A549 (cell line): ENCODE measurements at regions not wholly inside any gene's neighbourhood (a gene's known extent, or its start where the extent isn't known, plus 50 kb on each side); places are given as distances from the start of the nearest gene placed in this dataset.

Experiments
- ATAC-seq, 2 experiments: fragments of 200-7000 bp in 1 of 2; fragments of >200 bp in 1 of 2; cut with Nextera tagmentation in 1 of 2; cut with Tn5 transposase in 1 of 2; 3 replicates each; pipeline versions ENCODE4 v1.8.0 to v1.9.1; 2018 to 2020; ENCODE audit warnings: mild to moderate bottlenecking in 1 of 2, moderate library complexity in 1 of 2
- CTCF ChIA-PET: fragments of 300-600 bp; sonication (Branson Sonifier 250); formaldehyde crosslinking; extraction: SDS; loops from one replicate; lab custom pipeline; 2021; ENCODE audit warnings: antibody characterized with exemption, inconsistent platforms; lab: Yijun Ruan, JAX
- POLR2A ChIA-PET: fragments of 350-600 bp; formaldehyde crosslinking; extraction: SDS; loops from one replicate; lab custom pipeline; 2021; ENCODE audit warnings: antibody characterized with exemption, inconsistent platforms; lab: Yijun Ruan, JAX
- DNase-seq, 2 experiments: peaks; one replicate each; pipeline versions ENCODE4 v3.0.0 to v3.0.0-alpha.2; 2011 to 2016; ENCODE audit warnings: low read depth in 1 of 2, low spot score in 1 of 2
- FAIRE-seq: peaks from 2 replicates; lab custom pipeline; 2011; peaks lifted over from hg19 to GRCh38; lab: Jason Lieb, UNC
- H3K27ac ChIP-seq, 2 experiments: fragments of >200 bp; sonication (Bioruptor Twin); formaldehyde crosslinking; 3 replicates each; pipeline ENCODE4 v1.5.1; 2016 to 2017
- H3K4me1 ChIP-seq: fragments of >200 bp; sonication (Bioruptor Twin); formaldehyde crosslinking; 3 replicates; pipeline ENCODE4 v1.6.1; 2016
- H3K4me2 ChIP-seq: fragments of >200 bp; sonication (Bioruptor Twin); formaldehyde crosslinking; 3 replicates; pipeline ENCODE4 v1.6.1; 2016
- H3K4me3 ChIP-seq: fragments of >200 bp; sonication (Bioruptor Twin); formaldehyde crosslinking; 3 replicates; pipeline ENCODE4 v1.5.1; 2016
- H3K9me3 ChIP-seq: fragments of >200 bp; sonication (Bioruptor Twin); formaldehyde crosslinking; 3 replicates; pipeline ENCODE4 v1.6.1; 2016
- CEBPB ChIP-seq, 2 experiments: fragments of >200 bp in 1 of 2; sonication (Bioruptor Twin) in 1 of 2; formaldehyde crosslinking in 1 of 2; IDR thresholded peaks; 2 replicates each; pipeline ENCODE4 v1.6.1; 2012 to 2016
- CHD2 ChIP-seq: fragments of 150-350 bp; IDR thresholded peaks from 2 replicates; pipeline ENCODE4 v1.6.1; 2014; ENCODE audit warnings: low read length; ENCODE audit not compliant: partially characterized antibody
- ESRRA ChIP-seq: fragments of 150-350 bp; IDR thresholded peaks from 2 replicates; pipeline ENCODE4 v1.6.1; 2014; ENCODE audit warnings: mild to moderate bottlenecking, low read length, borderline replicate concordance
- FOSB ChIP-seq: fragments of 250-450 bp; sonication (Bioruptor Pico); IDR thresholded peaks from 2 replicates; pipeline ENCODE4 v1.5.0; 2020; ENCODE audit warnings: mild to moderate bottlenecking, moderate library complexity
- GATA3 ChIP-seq: IDR thresholded peaks from 2 replicates; pipeline ENCODE4 v1.6.1; 2012; ENCODE audit warnings: borderline replicate concordance
- HEYL ChIP-seq: fragments of 250-450 bp; sonication (Bioruptor Pico); IDR thresholded peaks from 2 replicates; pipeline ENCODE4 v1.8.0; 2021; ENCODE audit warnings: mild to moderate bottlenecking, moderate library complexity
- HOXA7 ChIP-seq: fragments of 250-450 bp; sonication (Bioruptor Pico); IDR thresholded peaks from 2 replicates; pipeline ENCODE4 v1.5.0; 2020; ENCODE audit warnings: mild to moderate bottlenecking, moderate library complexity
- JUN ChIP-seq, 2 experiments: fragments of >200 bp; sonication (Bioruptor Twin); formaldehyde crosslinking; IDR thresholded peaks; 2 replicates in 1 of 2; 3 replicates in 1 of 2; pipeline ENCODE4 v1.6.1; 2016 to 2017
- MAFK ChIP-seq: fragments of 450-650 bp; IDR thresholded peaks from 2 replicates; pipeline ENCODE4 v1.6.1; 2014; ENCODE audit not compliant: partially characterized antibody
- NR3C1 ChIP-seq: fragments of >200 bp; sonication (Bioruptor Twin); formaldehyde crosslinking; IDR thresholded peaks from 3 replicates; pipeline ENCODE4 v1.6.1; 2017
- RAD21 ChIP-seq, 2 experiments: fragments of >200 bp in 1 of 2; sonication (Bioruptor Twin) in 1 of 2; formaldehyde crosslinking in 1 of 2; IDR thresholded peaks in 1 of 2; conservative IDR thresholded peaks in 1 of 2; 2 replicates in 1 of 2; 3 replicates in 1 of 2; pipeline ENCODE4 v1.6.1; 2012 to 2018; ENCODE audit warnings: inconsistent platforms in 1 of 2
- RARB ChIP-seq: fragments of 250-450 bp; sonication (Bioruptor Pico); IDR thresholded peaks from 2 replicates; pipeline ENCODE4 v1.8.0; 2021; ENCODE audit warnings: mild to moderate bottlenecking, moderate library complexity
- SREBF2 ChIP-seq: fragments of 450-650 bp; IDR thresholded peaks from 2 replicates; pipeline ENCODE4 v1.6.1; 2014; ENCODE audit warnings: mild to moderate bottlenecking, moderate library complexity
- TFCP2L1 ChIP-seq: fragments of 250-450 bp; sonication (Bioruptor Pico); IDR thresholded peaks from 2 replicates; pipeline ENCODE4 v1.5.0; 2021; ENCODE audit warnings: mild to moderate bottlenecking
- ZFP36 ChIP-seq: fragments of 450-650 bp; IDR thresholded peaks from 2 replicates; pipeline ENCODE4 v1.6.1; 2014; ENCODE audit warnings: borderline replicate concordance; ENCODE audit not compliant: partially characterized antibody
- ZNF302 ChIP-seq: fragments of 250-450 bp; sonication (Bioruptor Pico); IDR thresholded peaks from 2 replicates; pipeline ENCODE4 v1.9.0; 2021; ENCODE audit warnings: inconsistent platforms, mild to moderate bottlenecking, moderate library complexity
- WGBS: methylation state at CpG from one replicate; pipeline ENCODE4 v1.1.6; 2017; ENCODE audit errors: missing lambda C conversion rate; 5-methylcytosine and 5-hydroxymethylcytosine counted together
- TF ChIP-seq, protein P1 (sequence below): fragments of 150-350 bp; IDR thresholded peaks from 2 replicates; pipeline ENCODE4 v1.6.1; 2014; ENCODE audit warnings: low read depth, mild to moderate bottlenecking, low read length
- TF ChIP-seq, protein P2 (sequence below): fragments of >200 bp; sonication (Bioruptor Twin); formaldehyde crosslinking; IDR thresholded peaks from 3 replicates; pipeline ENCODE4 v1.5.1; 2016
- TF ChIP-seq, protein P3 (sequence below): IDR thresholded peaks from 2 replicates; pipeline ENCODE4 v1.6.1; 2012
- TF ChIP-seq, protein P4 (sequence below): fragments of 250-450 bp; sonication (Bioruptor Pico); IDR thresholded peaks from 2 replicates; pipeline ENCODE4 v1.5.0; 2021; ENCODE audit warnings: mild to moderate bottlenecking, moderate library complexity, borderline replicate concordance

DNA sequence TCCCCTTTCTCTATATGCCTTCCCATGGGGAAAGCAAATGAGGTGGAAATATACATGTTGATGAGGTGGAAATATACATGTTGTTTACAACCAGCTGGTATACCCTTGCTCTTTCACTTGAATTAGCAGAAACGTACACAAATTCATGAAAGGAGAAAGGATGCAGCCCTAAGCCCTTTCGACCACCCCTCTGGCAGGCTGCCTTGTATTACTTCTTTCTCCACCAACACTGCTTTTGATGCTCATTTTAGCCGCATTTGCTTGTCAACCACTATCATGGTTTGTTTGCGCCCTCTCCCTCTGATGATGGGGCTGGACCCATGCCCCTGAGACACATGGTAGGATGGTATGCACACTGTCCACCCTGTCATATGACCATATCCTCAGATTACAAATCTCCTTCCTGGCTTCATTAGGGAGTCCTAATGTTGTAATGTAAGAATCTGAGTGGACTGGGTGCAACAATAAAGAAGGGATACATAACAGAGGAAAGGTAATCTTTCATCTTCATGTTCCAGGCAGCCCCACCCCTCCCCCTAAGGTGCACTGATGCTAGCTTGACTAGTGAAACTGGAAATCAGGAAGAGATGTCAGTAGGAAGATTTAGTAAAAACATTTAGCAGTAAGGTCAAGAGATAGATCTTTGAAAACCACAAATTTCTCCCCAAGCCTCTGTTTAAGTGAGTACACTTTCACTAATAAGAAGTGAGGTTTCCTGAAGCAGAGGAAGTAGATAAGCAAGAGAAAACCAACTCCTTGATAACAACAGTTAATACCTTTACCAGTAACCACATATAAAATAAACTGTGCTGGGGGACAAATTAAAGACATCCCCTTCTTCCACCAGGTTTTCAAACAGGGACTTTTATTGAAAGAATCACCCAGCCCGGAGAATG is 536.8 kb upstream of the NRP1 start:
- ATAC-seq (no peak), DNase-seq (no peak), FAIRE-seq (no peak)
- Histone ChIP-seq H3K4me2 (no peak overlapping the region), H3K4me1 (peaks cover 7% of the 10 kb centered on the region), H3K4me3 (no peak overlapping the region), H3K27ac (no peak overlapping the region), H3K9me3 (no peaks in the 10 kb centered on the region)
- WGBS = 78% methylated on average over 5 of the region's 5 CpGs
- TF ChIP-seq FOSB (CRISPR knock-in tag) (no peak), RARB (CRISPR knock-in tag) (no peak), NR3C1 (no peak), HOXA7 (no peak), HEYL (CRISPR knock-in tag) (no peak), CEBPB (IDR thresholded peaks at IDR 0.05) (no peak), RAD21 (conservative IDR thresholded peaks at IDR 0.05 in 1 of 2, IDR thresholded peaks at IDR 0.05 in 1 of 2) (no peak), MAFK (no peak), ZNF302 (CRISPR knock-in tag) (no peak), ESRRA (no peak), GATA3 (no peak), JUN (IDR thresholded peaks at IDR 0.05) (no peak), SREBF2 (no peak), CHD2 (no peak), TFCP2L1 (CRISPR knock-in tag) (no peak), ZFP36 (no peak)
- TF ChIP-seq, protein P1, sequence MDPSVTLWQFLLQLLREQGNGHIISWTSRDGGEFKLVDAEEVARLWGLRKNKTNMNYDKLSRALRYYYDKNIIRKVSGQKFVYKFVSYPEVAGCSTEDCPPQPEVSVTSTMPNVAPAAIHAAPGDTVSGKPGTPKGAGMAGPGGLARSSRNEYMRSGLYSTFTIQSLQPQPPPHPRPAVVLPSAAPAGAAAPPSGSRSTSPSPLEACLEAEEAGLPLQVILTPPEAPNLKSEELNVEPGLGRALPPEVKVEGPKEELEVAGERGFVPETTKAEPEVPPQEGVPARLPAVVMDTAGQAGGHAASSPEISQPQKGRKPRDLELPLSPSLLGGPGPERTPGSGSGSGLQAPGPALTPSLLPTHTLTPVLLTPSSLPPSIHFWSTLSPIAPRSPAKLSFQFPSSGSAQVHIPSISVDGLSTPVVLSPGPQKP = no peak
- TF ChIP-seq, protein P2, sequence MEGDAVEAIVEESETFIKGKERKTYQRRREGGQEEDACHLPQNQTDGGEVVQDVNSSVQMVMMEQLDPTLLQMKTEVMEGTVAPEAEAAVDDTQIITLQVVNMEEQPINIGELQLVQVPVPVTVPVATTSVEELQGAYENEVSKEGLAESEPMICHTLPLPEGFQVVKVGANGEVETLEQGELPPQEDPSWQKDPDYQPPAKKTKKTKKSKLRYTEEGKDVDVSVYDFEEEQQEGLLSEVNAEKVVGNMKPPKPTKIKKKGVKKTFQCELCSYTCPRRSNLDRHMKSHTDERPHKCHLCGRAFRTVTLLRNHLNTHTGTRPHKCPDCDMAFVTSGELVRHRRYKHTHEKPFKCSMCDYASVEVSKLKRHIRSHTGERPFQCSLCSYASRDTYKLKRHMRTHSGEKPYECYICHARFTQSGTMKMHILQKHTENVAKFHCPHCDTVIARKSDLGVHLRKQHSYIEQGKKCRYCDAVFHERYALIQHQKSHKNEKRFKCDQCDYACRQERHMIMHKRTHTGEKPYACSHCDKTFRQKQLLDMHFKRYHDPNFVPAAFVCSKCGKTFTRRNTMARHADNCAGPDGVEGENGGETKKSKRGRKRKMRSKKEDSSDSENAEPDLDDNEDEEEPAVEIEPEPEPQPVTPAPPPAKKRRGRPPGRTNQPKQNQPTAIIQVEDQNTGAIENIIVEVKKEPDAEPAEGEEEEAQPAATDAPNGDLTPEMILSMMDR = no peak
- TF ChIP-seq, protein P3, sequence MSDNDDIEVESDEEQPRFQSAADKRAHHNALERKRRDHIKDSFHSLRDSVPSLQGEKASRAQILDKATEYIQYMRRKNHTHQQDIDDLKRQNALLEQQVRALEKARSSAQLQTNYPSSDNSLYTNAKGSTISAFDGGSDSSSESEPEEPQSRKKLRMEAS = no peak
- ChIA-PET POLR2A (no interaction called here), CTCF (interaction anchor here (1.0 kb wide), 1 partner anchor 17 kb away, joined by 3 read pairs; no protein-coding TSS in a partner anchor)

DNA sequence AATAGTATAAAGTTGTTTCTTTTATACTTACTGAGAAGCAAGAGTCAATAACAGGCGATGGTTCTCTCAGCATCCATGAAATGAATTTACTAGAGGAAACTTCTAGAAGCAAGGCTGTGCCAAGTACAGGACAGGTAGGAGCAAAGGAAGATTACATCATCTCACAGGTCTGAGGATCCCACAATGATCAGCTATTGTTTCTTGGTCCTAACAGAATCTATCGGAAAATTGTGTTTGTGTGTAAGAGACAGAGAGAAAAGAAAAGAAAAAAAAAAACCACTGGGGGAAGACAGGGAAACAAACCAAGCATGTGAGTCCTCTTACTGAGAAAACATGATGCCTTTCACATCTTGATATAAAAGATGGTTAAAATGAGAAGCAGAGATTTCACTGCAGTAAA is 535.0 kb upstream of the NRP1 start:
- no peak for DNase-seq
- TF ChIP-seq, protein P4, sequence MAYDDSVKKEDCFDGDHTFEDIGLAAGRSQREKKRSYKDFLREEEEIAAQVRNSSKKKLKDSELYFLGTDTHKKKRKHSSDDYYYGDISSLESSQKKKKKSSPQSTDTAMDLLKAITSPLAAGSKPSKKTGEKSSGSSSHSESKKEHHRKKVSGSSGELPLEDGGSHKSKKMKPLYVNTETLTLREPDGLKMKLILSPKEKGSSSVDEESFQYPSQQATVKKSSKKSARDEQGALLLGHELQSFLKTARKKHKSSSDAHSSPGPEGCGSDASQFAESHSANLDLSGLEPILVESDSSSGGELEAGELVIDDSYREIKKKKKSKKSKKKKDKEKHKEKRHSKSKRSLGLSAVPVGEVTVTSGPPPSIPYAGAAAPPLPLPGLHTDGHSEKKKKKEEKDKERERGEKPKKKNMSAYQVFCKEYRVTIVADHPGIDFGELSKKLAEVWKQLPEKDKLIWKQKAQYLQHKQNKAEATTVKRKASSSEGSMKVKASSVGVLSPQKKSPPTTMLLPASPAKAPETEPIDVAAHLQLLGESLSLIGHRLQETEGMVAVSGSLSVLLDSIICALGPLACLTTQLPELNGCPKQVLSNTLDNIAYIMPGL (CRISPR knock-in tag) = no peak
- TF ChIP-seq HEYL (CRISPR knock-in tag) = no peak
- TF ChIP-seq, all 56 proteins: peak for 0
- CTCF ChIA-PET = interaction anchor here (1.4 kb wide), 1 partner anchor 15 kb away, joined by 3 read pairs; no protein-coding TSS in a partner anchor
- POLR2A ChIA-PET = no interaction called here
- Histone ChIP-seq H3K27ac (no peak overlapping the region), H3K9me3 (no peaks in the 10 kb centered on the region), H3K4me2 (no peak overlapping the region), H3K4me3 (no peak overlapping the region), H3K4me1 (no peaks in the 10 kb centered on the region)
- ATAC-seq (no peak), FAIRE-seq (no peak)
- 87% methylated on average over 2 of the region's 2 CpGs for WGBS
